IPS-15b (cell line): ENCODE measurements at regions not wholly inside any gene's neighbourhood (a gene's known extent, or its start where the extent isn't known, plus 50 kb on each side); places are given as distances from the start of the nearest gene placed in this dataset.

Source experiments
- H3K27me3 ChIP-seq: one replicate; pipeline ENCODE4 v1.6.1; 2013; ENCODE audit warnings: low read length; ENCODE audit not compliant: control insufficient read depth, insufficient read depth
- H3K36me3 ChIP-seq: one replicate; pipeline ENCODE4 v1.6.1; 2013; ENCODE audit warnings: low read length; ENCODE audit not compliant: control insufficient read depth, insufficient read depth
- H3K4me1 ChIP-seq: one replicate; pipeline ENCODE4 v1.6.1; 2013; ENCODE audit warnings: mild to moderate bottlenecking, low read length; ENCODE audit not compliant: control insufficient read depth, insufficient read depth
- H3K4me3 ChIP-seq: one replicate; pipeline ENCODE4 v1.5.1; 2013; ENCODE audit warnings: low read depth, low read length
- H3K9ac ChIP-seq: one replicate; pipeline ENCODE4 v1.6.1; 2013; ENCODE audit warnings: low read depth, mild to moderate bottlenecking, low read length
- H3K9me3 ChIP-seq: one replicate; pipeline ENCODE4 v1.6.1; 2013; ENCODE audit warnings: mild to moderate bottlenecking, low read length; ENCODE audit not compliant: control insufficient read depth, insufficient read depth

DNA sequence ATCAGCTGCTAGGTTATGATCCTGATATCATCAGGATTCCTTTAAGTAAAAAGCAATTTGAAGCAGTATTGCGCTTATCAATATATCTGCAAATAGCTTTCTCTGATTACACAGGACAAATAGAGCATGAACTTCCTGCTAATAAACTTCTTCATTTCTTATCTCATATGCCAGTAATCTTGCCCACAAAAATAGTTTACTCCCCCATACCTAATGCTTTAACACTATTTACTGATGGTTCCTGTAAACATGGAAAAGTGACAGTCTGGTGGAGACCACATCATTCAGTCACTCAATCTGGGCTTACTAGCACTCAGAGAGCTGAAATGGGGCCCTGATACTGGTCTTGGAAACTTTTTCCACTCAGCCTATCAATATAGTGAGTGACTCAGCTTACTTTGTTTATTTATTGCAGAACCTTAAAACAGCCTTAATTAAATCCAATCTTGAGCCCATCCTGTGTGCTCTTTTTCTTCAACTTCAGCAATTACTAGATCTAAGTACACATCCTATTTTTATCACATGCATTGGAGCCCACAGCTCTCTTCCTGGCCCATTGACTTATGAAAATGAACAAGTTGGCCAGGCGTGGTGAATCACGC lies 1464.3 kb downstream of the UQCRFS1 start:
- no peaks in the 10 kb centered on the region for H3K9me3 ChIP-seq
- peaks cover 17% of the 10 kb centered on the region for H3K27me3 ChIP-seq
- H3K9ac ChIP-seq, result no peak overlapping the region
- H3K4me3 ChIP-seq, result no peak overlapping the region
- no peaks in the 10 kb centered on the region for H3K4me1 ChIP-seq
- no peaks in the 10 kb centered on the region for H3K36me3 ChIP-seq

DNA sequence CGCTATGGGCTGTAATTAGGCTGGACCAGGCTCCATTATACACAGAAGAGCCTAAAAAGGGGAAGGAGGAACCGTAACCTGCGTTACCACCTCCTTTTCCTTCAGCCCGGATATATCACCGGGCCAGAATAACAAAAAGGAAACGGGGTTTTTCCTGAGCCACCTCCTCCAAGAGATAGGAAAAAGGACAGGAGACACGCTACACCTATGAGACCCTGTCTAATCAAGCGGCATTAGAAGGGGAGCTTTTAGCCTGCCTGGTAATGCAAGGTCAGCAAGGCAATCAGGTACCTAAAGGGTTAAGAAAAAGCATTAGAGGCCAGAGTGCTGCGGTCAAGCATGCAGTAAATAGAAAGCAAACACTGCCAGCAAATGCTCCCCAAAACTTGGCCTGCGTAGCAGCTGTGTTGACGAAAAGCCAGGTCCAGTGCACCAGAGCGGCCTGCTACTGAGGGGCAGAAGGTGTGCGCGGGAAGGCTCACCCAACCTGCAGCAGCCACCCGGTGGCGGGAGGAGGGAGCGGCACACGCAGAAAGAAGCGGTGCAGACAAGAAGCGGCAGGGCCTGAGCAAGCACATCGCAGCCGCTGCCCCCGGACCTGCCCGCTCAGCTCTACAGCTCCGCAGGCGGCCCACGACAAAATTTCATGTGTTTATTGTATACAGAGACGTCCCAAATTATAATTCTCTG lies 1466.1 kb downstream of the UQCRFS1 start:
- Histone ChIP-seq H3K4me1 (no peaks in the 10 kb centered on the region), H3K9me3 (no peaks in the 10 kb centered on the region), H3K36me3 (no peaks in the 10 kb centered on the region), H3K9ac (no peak overlapping the region), H3K27me3 (peaks cover 12% of the 10 kb centered on the region), H3K4me3 (no peak overlapping the region)

GRCh38 chr19:27745978-27746542 lies 1466.9 kb downstream of the UQCRFS1 start:
- no peak overlapping the region for H3K4me3 ChIP-seq
- no peaks in the 10 kb centered on the region for H3K4me1 ChIP-seq
- H3K36me3 ChIP-seq, result no peaks in the 10 kb centered on the region
- no peak overlapping the region for H3K9ac ChIP-seq
- H3K27me3 ChIP-seq, result peaks cover 9% of the 10 kb centered on the region
- H3K9me3 ChIP-seq, result no peaks in the 10 kb centered on the region

GRCh38 chr19:27744926-27745768 lies 1467.8 kb downstream of the UQCRFS1 start:
- no peak overlapping the region for H3K9ac ChIP-seq
- H3K27me3 ChIP-seq, result peaks cover 6% of the 10 kb centered on the region
- no peaks in the 10 kb centered on the region for H3K4me1 ChIP-seq
- H3K4me3 ChIP-seq, result no peak overlapping the region
- H3K9me3 ChIP-seq, result no peaks in the 10 kb centered on the region
- H3K36me3 ChIP-seq, result no peaks in the 10 kb centered on the region

DNA sequence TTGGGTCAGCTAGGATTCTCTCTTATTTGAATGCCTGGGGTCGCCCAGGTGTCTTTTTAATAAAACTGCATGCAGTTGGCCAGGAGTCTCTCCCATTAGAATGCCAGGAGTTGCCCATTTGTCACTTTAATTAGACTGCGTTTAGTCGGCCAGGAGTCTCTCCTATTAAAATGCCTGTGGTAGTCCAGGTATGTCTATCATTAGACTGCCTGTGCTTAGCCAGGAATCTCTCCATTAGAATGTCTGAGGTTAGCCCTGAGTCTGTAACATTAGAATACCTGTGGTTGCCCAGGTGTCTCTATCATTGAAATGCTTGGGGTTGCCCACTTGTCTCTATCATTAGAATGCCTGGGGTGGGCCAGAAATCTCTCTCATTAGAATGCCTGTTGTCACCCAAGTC lies 1470.9 kb downstream of the UQCRFS1 start:
- Histone ChIP-seq H3K4me3 (no peak overlapping the region), H3K27me3 (no peaks in the 10 kb centered on the region), H3K4me1 (no peaks in the 10 kb centered on the region), H3K36me3 (no peaks in the 10 kb centered on the region), H3K9me3 (no peaks in the 10 kb centered on the region), H3K9ac (no peak overlapping the region)

DNA sequence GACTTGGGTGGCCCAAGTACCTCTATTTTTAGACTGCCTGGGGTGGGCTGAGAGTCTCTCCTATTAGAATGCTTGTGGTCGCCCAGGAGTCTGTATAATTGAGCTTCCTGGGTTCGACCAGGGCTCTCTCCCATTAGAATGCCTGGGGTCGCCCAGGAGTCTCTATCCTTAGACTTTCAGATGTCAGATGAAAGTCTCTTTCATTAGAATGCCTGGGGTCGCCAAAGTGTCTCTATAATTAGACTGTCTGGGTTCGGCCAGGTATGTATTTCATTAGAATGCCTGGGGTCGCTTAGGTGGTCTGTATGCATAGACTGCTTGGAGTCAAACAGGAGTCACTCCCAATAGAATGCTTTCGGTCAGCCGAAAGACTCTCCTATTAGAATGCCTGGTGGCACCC lies 1471.7 kb downstream of the UQCRFS1 start:
- Histone ChIP-seq H3K4me1 (no peaks in the 10 kb centered on the region), H3K9ac (no peak overlapping the region), H3K9me3 (peaks cover 5% of the 10 kb centered on the region), H3K27me3 (no peaks in the 10 kb centered on the region), H3K36me3 (no peaks in the 10 kb centered on the region), H3K4me3 (no peak overlapping the region)

GRCh38 chr19:27740396-27740795 lies 1472.6 kb downstream of the UQCRFS1 start:
- H3K36me3 ChIP-seq, result no peaks in the 10 kb centered on the region
- H3K9ac ChIP-seq, result no peak overlapping the region
- H3K27me3 ChIP-seq, result no peaks in the 10 kb centered on the region
- H3K4me3 ChIP-seq, result no peak overlapping the region
- H3K4me1 ChIP-seq, result no peaks in the 10 kb centered on the region
- H3K9me3 ChIP-seq, result peaks cover 5% of the 10 kb centered on the region

DNA sequence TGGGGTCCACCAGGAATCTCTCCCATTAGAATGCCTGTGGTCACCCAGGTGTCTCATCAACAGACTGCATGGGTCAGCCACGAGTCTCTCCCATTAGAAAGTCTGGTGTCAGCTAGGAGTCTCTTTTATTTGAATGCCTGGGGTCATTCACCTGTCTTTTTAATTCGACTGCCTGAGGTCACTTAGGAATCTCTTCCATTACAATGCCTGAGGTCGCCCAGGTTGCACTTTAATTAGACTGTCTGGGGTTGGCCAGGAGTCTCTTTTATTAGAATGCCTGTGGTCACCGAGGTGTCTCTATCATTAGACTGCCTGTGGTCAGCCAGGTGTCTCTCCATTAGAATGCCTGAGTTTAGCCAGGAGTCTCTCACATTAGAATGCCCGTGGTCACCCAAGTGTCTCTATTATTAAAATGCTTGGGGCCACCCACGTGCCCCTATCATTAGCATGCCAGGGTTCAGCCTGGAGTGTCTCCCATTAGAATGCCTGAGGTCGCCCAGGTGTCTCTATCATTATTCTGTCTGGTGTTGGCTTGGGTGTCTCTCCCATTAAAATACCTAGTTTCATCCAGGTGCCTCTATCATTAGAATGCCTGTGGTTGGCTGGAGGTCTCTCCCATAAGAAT lies 1474.3 kb downstream of the UQCRFS1 start:
- Histone ChIP-seq H3K9me3 (peaks cover 16% of the 10 kb centered on the region), H3K9ac (no peak overlapping the region), H3K27me3 (no peaks in the 10 kb centered on the region), H3K4me1 (no peaks in the 10 kb centered on the region), H3K36me3 (no peaks in the 10 kb centered on the region), H3K4me3 (no peak overlapping the region)

- Histone ChIP-seq H3K4me1 (no peaks in the 10 kb centered on the region), H3K36me3 (no peaks in the 10 kb centered on the region), H3K27me3 (no peaks in the 10 kb centered on the region), H3K9me3 (peaks cover 19% of the 10 kb centered on the region), H3K9ac (no peak overlapping the region), H3K4me3 (no peak overlapping the region)
Measured at GRCh38 chr19:27736225-27736624, 1476.7 kb downstream of the UQCRFS1 start.

- H3K9ac ChIP-seq, result no peak overlapping the region
- no peak overlapping the region for H3K4me3 ChIP-seq
- no peaks in the 10 kb centered on the region for H3K27me3 ChIP-seq
- no peaks in the 10 kb centered on the region for H3K36me3 ChIP-seq
- H3K9me3 ChIP-seq, result peaks cover 19% of the 10 kb centered on the region
- no peaks in the 10 kb centered on the region for H3K4me1 ChIP-seq
Measured at GRCh38 chr19:27735314-27735713, 1477.6 kb downstream of the UQCRFS1 start.

- H3K9ac ChIP-seq, result no peak overlapping the region
- no peaks in the 10 kb centered on the region for H3K36me3 ChIP-seq
- H3K27me3 ChIP-seq, result no peaks in the 10 kb centered on the region
- H3K4me3 ChIP-seq, result no peak overlapping the region
- H3K9me3 ChIP-seq, result peaks cover 19% of the 10 kb centered on the region
- H3K4me1 ChIP-seq, result no peaks in the 10 kb centered on the region
Measured at GRCh38 chr19:27734496-27735220, 1478.3 kb downstream of the UQCRFS1 start.
